GM12878 (cell line): ENCODE measurements at regions not wholly inside any gene's neighbourhood (a gene's known extent, or its start where the extent isn't known, plus 50 kb on each side); places are given as distances from the start of the nearest gene placed in this dataset.

Experiments
- CTCF ChIP-seq, 3 experiments: IDR thresholded peaks in 2 of 3; conservative IDR thresholded peaks in 1 of 3; 2 replicates each; pipeline ENCODE4 v1.5.1; 2011; ENCODE audit warnings: low read depth in 3 of 3, low read length in 3 of 3, mild to moderate bottlenecking in 3 of 3, control low read depth in 2 of 3, moderate library complexity in 2 of 3, inconsistent platforms in 1 of 3, mixed read lengths in 1 of 3; ENCODE audit not compliant: control insufficient read depth in 2 of 3, insufficient read depth in 1 of 3; ENCODE audit errors: extremely low read depth in 1 of 3
- GABPA ChIP-seq: IDR thresholded peaks from 2 replicates; pipeline ENCODE4 v1.6.1; 2014; ENCODE audit warnings: antibody characterized with exemption, low read depth, mild to moderate bottlenecking, inconsistent platforms
- JUNB ChIP-seq: IDR thresholded peaks from 2 replicates; pipeline ENCODE4 v1.6.1; 2016; ENCODE audit warnings: antibody characterized with exemption, mild to moderate bottlenecking
- POLR2AphosphoS5 ChIP-seq: IDR thresholded peaks from 2 replicates; pipeline ENCODE4 v1.6.1; 2011; ENCODE audit warnings: mild to moderate bottlenecking, low read length, inconsistent platforms
- RCOR1 ChIP-seq: conservative IDR thresholded peaks from 2 replicates; pipeline ENCODE4 v1.6.1; 2012; ENCODE audit warnings: low read depth, low read length, improper control_type of control experiment
- SUZ12 ChIP-seq: fragments of 200-600 bp; sonication (generic); IDR thresholded peaks from one replicate; pipeline ENCODE4 v1.6.1; 2018; ENCODE audit warnings: antibody characterized with exemption, mild to moderate bottlenecking; ENCODE audit not compliant: unreplicated experiment
- TCF12 ChIP-seq: IDR thresholded peaks from 2 replicates; pipeline ENCODE4 v1.6.1; 2011; ENCODE audit warnings: low read depth, mild to moderate bottlenecking, low read length
- ZNF384 ChIP-seq: IDR thresholded peaks from 2 replicates; pipeline ENCODE4 v1.6.1; 2012; ENCODE audit warnings: low read depth, mild to moderate bottlenecking, low read length, improper control_type of control experiment, borderline replicate concordance

GRCh38 chr16:7177875-7178274 lies 154.8 kb upstream of the RBFOX1 start:
- TF ChIP-seq SUZ12: no peak
- TF ChIP-seq POLR2AphosphoS5: no peak
- no peak for TF ChIP-seq JUNB
- no peak for TF ChIP-seq CTCF (IDR thresholded peaks at IDR 0.05 in 2 of 3, conservative IDR thresholded peaks at IDR 0.05 in 1 of 3; ENCODE audit: control insufficient read depth in 2 of 3, extremely low read depth in 1 of 3, insufficient read depth in 1 of 3, low read depth in 3 of 3, low read length in 3 of 3)
- TF ChIP-seq ZNF384: no peak
- no peak for TF ChIP-seq GABPA
- no peak for TF ChIP-seq TCF12
- no peak for TF ChIP-seq RCOR1
